ENCODE measurements at regions not wholly inside any gene's neighbourhood (a gene's known extent, or its start where the extent isn't known, plus 50 kb on each side); places are given as distances from the start of the nearest gene placed in this dataset.

GRCh38 chr1:24256687-24257086 lies 62.5 kb upstream of the GRHL3 start (continued):
- TF ChIP-seq ATF6 (CRISPR knock-in tag; IDR thresholded peaks at IDR 0.05) (no peak), RORB (CRISPR knock-in tag; IDR thresholded peaks at IDR 0.05) (no peak), ZNF281 (CRISPR knock-in tag; IDR thresholded peaks at IDR 0.05) (no peak)

DNA sequence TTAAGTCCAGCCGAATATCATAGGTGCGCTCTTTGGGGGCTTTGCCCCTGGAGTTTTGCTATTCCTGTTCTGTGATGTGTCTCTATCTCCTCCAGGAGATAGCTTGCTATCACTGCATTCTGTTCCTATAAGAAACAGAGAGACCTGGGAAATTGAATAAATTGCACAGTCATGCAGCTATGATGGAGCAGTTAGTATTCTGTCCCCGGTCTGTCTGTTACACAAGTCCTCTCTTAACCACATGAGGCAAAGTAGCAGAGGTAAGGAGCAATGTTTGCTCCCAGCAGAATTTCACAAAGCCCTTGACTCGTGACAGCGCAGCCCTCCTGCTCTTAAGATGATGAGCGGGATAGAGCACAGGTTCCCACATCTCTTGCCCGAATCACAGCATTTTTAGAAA lies 63.9 kb upstream of the GRHL3 start:
- CTCF ChIA-PET: interaction anchor here (1.3 to 2.8 kb wide), 4 partner anchors 53 to 137 kb away, joined by 3 to 10 read pairs (median 6); no protein-coding TSS in a partner anchor

GRCh38 chr1:24254783-24255182 lies 64.4 kb upstream of the GRHL3 start:
- Mint-ChIP-seq H3K27ac (no peak overlapping the region), H3K4me3 (no peak overlapping the region), H3K4me1 (no peaks in the 10 kb centered on the region), H3K27me3 (ENCODE audit: low read depth) (no peaks in the 10 kb centered on the region), H3K36me3 (no peaks in the 10 kb centered on the region), H3K9me3 (peaks cover 4% of the 10 kb centered on the region; the same call in 1 of the 2 replicates)
- TF ChIP-seq ZNF423 (CRISPR knock-in tag; IDR thresholded peaks at IDR 0.05) (no peak), ATF3 (CRISPR knock-in tag; conservative IDR thresholded peaks at IDR 0.05) (no peak), ZBTB21 (CRISPR knock-in tag; IDR thresholded peaks at IDR 0.05; ENCODE audit: borderline replicate concordance) (no peak), CDX4 (CRISPR knock-in tag; IDR thresholded peaks at IDR 0.05; ENCODE audit: borderline replicate concordance) (no peak), ATF6 (CRISPR knock-in tag; IDR thresholded peaks at IDR 0.05) (no peak), NFYB (CRISPR knock-in tag; conservative IDR thresholded peaks at IDR 0.05; ENCODE audit: low read depth) (0 out of 2 replicates have a peak, but pooled peaks have one; percentile 33)
- peak; percentile 41; the same call in 1 of the 2 replicates for ATAC-seq
- ChIA-PET CTCF (interaction anchor here (0.6 to 2.8 kb wide), 5 partner anchors 53 to 326 kb away, joined by 3 to 10 read pairs (median 5); no protein-coding TSS in a partner anchor), POLR2A (no interaction called here)
- no peak for DNase-seq (ENCODE audit: low spot score)

More for the DNA sequence above, 63.9 kb upstream of the GRHL3 start:
- no peak for ATAC-seq
- Mint-ChIP-seq H3K4me3 (no peak overlapping the region), H3K9me3 (peaks cover 4% of the 10 kb centered on the region; the same call in 1 of the 2 replicates), H3K36me3 (no peaks in the 10 kb centered on the region), H3K27me3 (ENCODE audit: low read depth) (no peaks in the 10 kb centered on the region), H3K4me1 (no peaks in the 10 kb centered on the region), H3K27ac (no peak overlapping the region)
- DNase-seq (ENCODE audit: low spot score): no peak
- POLR2A ChIA-PET: no interaction called here
- TF ChIP-seq TP53 (CRISPR knock-in tag; IDR thresholded peaks at IDR 0.05): no peak
- TF ChIP-seq ZNF138 (CRISPR knock-in tag; conservative IDR thresholded peaks at IDR 0.05): no peak
- no peak for TF ChIP-seq ATF3 (CRISPR knock-in tag; conservative IDR thresholded peaks at IDR 0.05)
- TF ChIP-seq, protein P1, sequence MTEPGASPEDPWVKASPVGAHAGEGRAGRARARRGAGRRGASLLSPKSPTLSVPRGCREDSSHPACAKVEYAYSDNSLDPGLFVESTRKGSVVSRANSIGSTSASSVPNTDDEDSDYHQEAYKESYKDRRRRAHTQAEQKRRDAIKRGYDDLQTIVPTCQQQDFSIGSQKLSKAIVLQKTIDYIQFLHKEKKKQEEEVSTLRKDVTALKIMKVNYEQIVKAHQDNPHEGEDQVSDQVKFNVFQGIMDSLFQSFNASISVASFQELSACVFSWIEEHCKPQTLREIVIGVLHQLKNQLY (CRISPR knock-in tag; IDR thresholded peaks at IDR 0.05): no peak
- TF ChIP-seq CREB1 (CRISPR knock-in tag; IDR thresholded peaks at IDR 0.05): no peak
- no peak for TF ChIP-seq RORB (CRISPR knock-in tag; IDR thresholded peaks at IDR 0.05)
- no peak for TF ChIP-seq ETV6 (CRISPR knock-in tag; IDR thresholded peaks at IDR 0.05)
- TF ChIP-seq EMX1 (CRISPR knock-in tag; IDR thresholded peaks at IDR 0.05): no peak
- TF ChIP-seq ZNF512 (CRISPR knock-in tag; IDR thresholded peaks at IDR 0.05; ENCODE audit: borderline replicate concordance): no peak
- TF ChIP-seq ESRRA (CRISPR knock-in tag; IDR thresholded peaks at IDR 0.05; ENCODE audit: borderline replicate concordance): no peak
- TF ChIP-seq, protein P2, sequence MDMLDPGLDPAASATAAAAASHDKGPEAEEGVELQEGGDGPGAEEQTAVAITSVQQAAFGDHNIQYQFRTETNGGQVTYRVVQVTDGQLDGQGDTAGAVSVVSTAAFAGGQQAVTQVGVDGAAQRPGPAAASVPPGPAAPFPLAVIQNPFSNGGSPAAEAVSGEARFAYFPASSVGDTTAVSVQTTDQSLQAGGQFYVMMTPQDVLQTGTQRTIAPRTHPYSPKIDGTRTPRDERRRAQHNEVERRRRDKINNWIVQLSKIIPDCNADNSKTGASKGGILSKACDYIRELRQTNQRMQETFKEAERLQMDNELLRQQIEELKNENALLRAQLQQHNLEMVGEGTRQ (CRISPR knock-in tag; IDR thresholded peaks at IDR 0.05): no peak
- TF ChIP-seq MYBL2 (CRISPR knock-in tag; IDR thresholded peaks at IDR 0.05): no peak

Measured in WTC11 (cell line).